GM23338 (cell line): ENCODE measurements at regions not wholly inside any gene's neighbourhood (a gene's known extent, or its start where the extent isn't known, plus 50 kb on each side); places are given as distances from the start of the nearest gene placed in this dataset.

Source experiments
- ATAC-seq: fragments of 200-7000 bp; cut with Tn5 transposase; 3 replicates; pipeline ENCODE4 v1.9.1; 2020
- DNase-seq: peaks from one replicate; pipeline ENCODE4 v3.0.0-alpha.2; 2015; ENCODE audit warnings: low spot score
- H2AFZ ChIP-seq: fragments of 200-600 bp; sonication (generic); 2 replicates; pipeline ENCODE4 v1.8.0; 2016; ENCODE audit warnings: antibody characterized with exemption, mild to moderate bottlenecking, moderate library complexity
- H3F3A ChIP-seq: fragments of 200-600 bp; sonication (generic); replicated peaks from 2 replicates; pipeline ENCODE4 v1.8.0; 2017; ENCODE audit warnings: antibody characterized with exemption, mixed run types, low read depth
- H3K27ac ChIP-seq: fragments of 200-600 bp; sonication (generic); 2 replicates; pipeline ENCODE4 v1.6.1; 2016; ENCODE audit warnings: low read depth
- H3K27me3 ChIP-seq: fragments of 200-600 bp; sonication (generic); 2 replicates; pipeline ENCODE4 v1.8.0; 2016; ENCODE audit warnings: mild to moderate bottlenecking, mixed run types, moderate library complexity; ENCODE audit not compliant: insufficient read depth
- H3K36me3 ChIP-seq: fragments of 200-600 bp; sonication (generic); 2 replicates; pipeline ENCODE4 v1.8.0; 2016; ENCODE audit warnings: mild to moderate bottlenecking; ENCODE audit not compliant: insufficient read depth
- H3K4me1 ChIP-seq: fragments of 200-600 bp; sonication (generic); 2 replicates; pipeline ENCODE4 v1.8.0; 2016; ENCODE audit warnings: mild to moderate bottlenecking, moderate library complexity; ENCODE audit not compliant: insufficient read depth
- H3K4me2 ChIP-seq: fragments of 200-600 bp; sonication (generic); 2 replicates; pipeline ENCODE4 v1.7.1; 2017; ENCODE audit warnings: mixed run types
- H3K4me3 ChIP-seq: fragments of 200-600 bp; sonication (generic); 2 replicates; pipeline ENCODE4 v1.6.1; 2016; ENCODE audit warnings: mixed run types
- H3K79me2 ChIP-seq: fragments of 200-600 bp; sonication (generic); replicated peaks from 2 replicates; pipeline ENCODE4 v1.8.0; 2017; ENCODE audit warnings: mild to moderate bottlenecking; ENCODE audit not compliant: insufficient read depth
- H3K9me2 ChIP-seq: fragments of 200-600 bp; sonication (generic); 2 replicates; pipeline ENCODE4 v1.8.0; 2017; ENCODE audit not compliant: insufficient read depth
- H4K20me1 ChIP-seq: fragments of 200-600 bp; sonication (generic); replicated peaks from 2 replicates; pipeline ENCODE4 v1.8.0; 2017; ENCODE audit warnings: mild to moderate bottlenecking; ENCODE audit not compliant: insufficient read depth
- H3K27ac Mint-ChIP-seq: 2 replicates; pipeline ENCODE4 v1.8.0; 2020; ENCODE audit warnings: inconsistent platforms, mild to moderate bottlenecking, moderate library complexity, mixed read lengths
- H3K27me3 Mint-ChIP-seq: 3 replicates; pipeline ENCODE4 v1.8.0; 2022; ENCODE audit warnings: low read depth, mild to moderate bottlenecking, moderate library complexity, mixed read lengths, inconsistent platforms; ENCODE audit not compliant: insufficient read depth, poor library complexity
- H3K36me3 Mint-ChIP-seq: 3 replicates; pipeline ENCODE4 v1.8.0; 2021; ENCODE audit warnings: low read depth, mild to moderate bottlenecking, inconsistent platforms, moderate library complexity, mixed read lengths
- H3K4me1 Mint-ChIP-seq: 3 replicates; pipeline ENCODE4 v1.8.0; 2020; ENCODE audit warnings: mild to moderate bottlenecking, inconsistent platforms, mixed read lengths
- H3K4me3 Mint-ChIP-seq: 3 replicates; pipeline ENCODE4 v1.8.0; 2021; ENCODE audit warnings: moderate library complexity, mild to moderate bottlenecking, inconsistent platforms, mixed read lengths
- H3K9me3 Mint-ChIP-seq: 3 replicates; pipeline ENCODE4 v1.8.0; 2020; ENCODE audit warnings: moderate library complexity, mild to moderate bottlenecking, inconsistent platforms, mixed read lengths
- CREB1 ChIP-seq: fragments of 250-450 bp; sonication (Bioruptor Pico); IDR thresholded peaks from 2 replicates; pipeline ENCODE4 v1.5.0; 2020; ENCODE audit warnings: low read depth, mild to moderate bottlenecking, moderate library complexity
- CTCF ChIP-seq, 2 experiments: fragments of 200-600 bp in 1 of 2; sonication (generic) in 1 of 2; conservative IDR thresholded peaks; 2 replicates each; pipeline versions ENCODE4 v1.5.1 to v1.6.1; 2016 to 2017; ENCODE audit warnings: antibody characterized with exemption in 2 of 2, low read depth in 2 of 2, mild to moderate bottlenecking in 2 of 2, moderate library complexity in 1 of 2
- ETS1 ChIP-seq: IDR thresholded peaks from 2 replicates; pipeline ENCODE4 v1.6.1; 2016; ENCODE audit warnings: antibody characterized with exemption
- EZH2 ChIP-seq: fragments of 200-600 bp; sonication (generic); IDR thresholded peaks from one replicate; pipeline ENCODE4 v1.8.0; 2017; ENCODE audit warnings: antibody characterized with exemption, mild to moderate bottlenecking, low read depth; ENCODE audit not compliant: unreplicated experiment
- EZH2phosphoT487 ChIP-seq: fragments of 200-600 bp; sonication (generic); IDR thresholded peaks from one replicate; pipeline ENCODE4 v1.8.1; 2018; ENCODE audit warnings: antibody characterized with exemption; ENCODE audit not compliant: unreplicated experiment
- JUNB ChIP-seq: IDR thresholded peaks from one replicate; pipeline ENCODE4 v1.6.1; 2016; ENCODE audit warnings: antibody characterized with exemption; ENCODE audit not compliant: unreplicated experiment
- NANOG ChIP-seq: IDR thresholded peaks from 2 replicates; pipeline ENCODE4 v1.6.1; 2016; ENCODE audit warnings: antibody characterized with exemption, borderline replicate concordance
- POLR2AphosphoS5 ChIP-seq: IDR thresholded peaks from 2 replicates; pipeline ENCODE4 v1.6.1; 2016; ENCODE audit warnings: antibody characterized with exemption, low read depth
- REST ChIP-seq: IDR thresholded peaks from one replicate; pipeline ENCODE4 v1.6.1; 2018; ENCODE audit warnings: antibody characterized with exemption; ENCODE audit not compliant: unreplicated experiment
- STAT1 ChIP-seq: IDR thresholded peaks from one replicate; pipeline ENCODE4 v1.6.1; 2016; ENCODE audit warnings: antibody characterized with exemption; ENCODE audit not compliant: unreplicated experiment
- ZNF114 ChIP-seq: fragments of 250-450 bp; sonication (Bioruptor Pico); IDR thresholded peaks from 2 replicates; pipeline ENCODE4 v1.5.0; 2020; ENCODE audit warnings: mild to moderate bottlenecking, moderate library complexity
- ZNF331 ChIP-seq: fragments of 250-450 bp; sonication (Bioruptor Pico); IDR thresholded peaks from 2 replicates; pipeline ENCODE4 v1.5.0; 2020; ENCODE audit warnings: low read depth, mild to moderate bottlenecking, moderate library complexity
- ZNF462 ChIP-seq: fragments of 250-450 bp; sonication (Bioruptor Pico); IDR thresholded peaks from 2 replicates; pipeline ENCODE4 v1.5.0; 2020; ENCODE audit warnings: mild to moderate bottlenecking, moderate library complexity

GRCh38 chr2:12110074-12110473 is 363.6 kb downstream of the LPIN1 start:
- DNase-seq (no peak), ATAC-seq (no peak)
- H3F3A ChIP-seq, result no peaks in the 10 kb centered on the region
- H3K9me2 ChIP-seq, result peaks cover 6% of the 10 kb centered on the region; the same call in 1 of the 2 replicates
- no peak overlapping the region for H3K27ac ChIP-seq
- H3K27me3 ChIP-seq, result no peaks in the 10 kb centered on the region
- no peak overlapping the region for H3K27ac Mint-ChIP-seq
- no peaks in the 10 kb centered on the region for H3K9me3 Mint-ChIP-seq
- H3K4me1 ChIP-seq, result no peaks in the 10 kb centered on the region
- no peak overlapping the region for H3K4me3 ChIP-seq
- TF ChIP-seq ZNF331 (CRISPR knock-in tag), result no peak
- no peak for TF ChIP-seq CTCF (conservative IDR thresholded peaks at IDR 0.05; ENCODE audit: low read depth in 2 of 2)
- no peak for TF ChIP-seq EZH2phosphoT487
- no peak for TF ChIP-seq ETS1
- no peak for TF ChIP-seq ZNF114
- no peak for TF ChIP-seq JUNB
- no peak for TF ChIP-seq EZH2
- TF ChIP-seq ZNF462 (CRISPR knock-in tag), result no peak
- no peak for TF ChIP-seq CREB1 (CRISPR knock-in tag)
- TF ChIP-seq REST, result no peak
- TF ChIP-seq STAT1, result no peak
- TF ChIP-seq NANOG, result no peak
- TF ChIP-seq POLR2AphosphoS5, result no peak
- peaks cover 15% of the 10 kb centered on the region for H3K4me1 Mint-ChIP-seq
- H3K4me2 ChIP-seq, result no peak overlapping the region
- H3K36me3 Mint-ChIP-seq, result no peaks in the 10 kb centered on the region
- no peaks in the 10 kb centered on the region for H3K79me2 ChIP-seq
- H3K4me3 Mint-ChIP-seq, result no peak overlapping the region
- H3K36me3 ChIP-seq, result no peaks in the 10 kb centered on the region
- no peaks in the 10 kb centered on the region for H4K20me1 ChIP-seq
- H2AFZ ChIP-seq, result peak overlapping the region; percentile 81; the same call in 1 of the 2 replicates
- no peaks in the 10 kb centered on the region for H3K27me3 Mint-ChIP-seq
